NCI-H524 (cell line): ENCODE measurements at regions not wholly inside any gene's neighbourhood (a gene's known extent, or its start where the extent isn't known, plus 50 kb on each side); places are given as distances from the start of the nearest gene placed in this dataset.
A peak's percentile ranks its signal among the peaks of the same experiment; 100 is the strongest.
"Not testable (repeated sequence)": the region's sequence is repeated elsewhere in the genome, so short reads cannot be mapped to it uniquely, and the experiment has no call there.

Experiments
- DNase-seq, 2 experiments: peaks; one replicate each; lab custom pipeline; 2025; lab: John Stamatoyannopoulos, UW

DNA sequence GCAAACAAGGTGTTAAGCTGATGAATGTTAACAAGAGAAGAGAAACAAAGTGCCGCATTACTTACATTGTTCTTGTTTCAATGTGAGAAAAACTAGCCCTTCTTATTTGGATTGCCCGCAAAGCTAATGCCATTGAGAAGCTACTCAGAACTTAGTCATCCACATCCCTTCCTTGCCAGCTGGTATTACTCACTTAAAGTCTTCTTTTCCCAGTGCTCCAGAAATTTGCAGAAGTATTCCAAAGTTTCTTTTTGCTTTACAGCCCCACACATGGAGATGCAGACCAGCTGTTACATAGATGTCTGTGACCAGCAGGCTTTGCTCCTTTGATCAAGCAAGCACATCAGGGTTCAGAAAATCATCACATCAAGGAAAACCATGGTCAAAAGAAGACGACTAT, 529.0 kb downstream of the TBC1D32 start:
- no peak for DNase-seq

DNA sequence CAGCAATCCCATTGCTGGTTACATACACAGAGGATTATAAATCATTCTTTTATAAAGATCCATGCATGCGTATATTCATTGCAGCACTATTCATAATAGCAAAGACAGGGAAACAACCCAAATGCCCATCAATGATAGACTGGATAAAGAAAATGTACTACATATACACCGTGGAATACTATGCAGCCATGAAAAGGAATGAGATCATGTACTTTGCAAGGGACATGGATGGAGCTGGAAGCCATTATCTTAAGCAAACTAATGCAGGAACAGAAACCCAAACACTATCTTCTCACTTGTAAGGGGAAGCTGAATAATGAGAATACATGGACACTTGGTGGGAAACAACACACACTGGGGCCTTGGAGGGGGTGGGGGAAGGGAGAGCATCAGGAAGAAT, 529.7 kb downstream of the TBC1D32 start:
- no peak for DNase-seq

DNA sequence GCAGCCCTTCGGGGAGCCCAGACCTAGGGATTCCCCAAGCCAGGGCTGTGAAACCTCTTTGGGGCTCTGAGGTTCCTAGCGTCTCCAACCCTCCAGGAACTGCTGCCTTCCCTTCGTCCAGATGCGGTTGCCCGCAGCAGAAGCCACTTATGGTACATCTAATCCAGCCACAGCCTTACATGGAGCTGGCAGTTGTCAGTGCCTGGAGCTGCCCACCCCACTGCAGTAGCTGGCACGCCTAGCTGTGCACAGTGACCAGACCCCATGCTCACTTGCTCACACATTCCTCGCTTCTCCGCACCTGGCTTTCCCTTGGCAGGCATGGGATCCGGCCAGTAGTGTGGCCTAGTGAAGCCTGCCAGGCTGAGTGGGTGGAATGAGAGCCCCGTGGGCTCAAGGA, 547.6 kb downstream of the TBC1D32 start:
- DNase-seq: no peak

DNA sequence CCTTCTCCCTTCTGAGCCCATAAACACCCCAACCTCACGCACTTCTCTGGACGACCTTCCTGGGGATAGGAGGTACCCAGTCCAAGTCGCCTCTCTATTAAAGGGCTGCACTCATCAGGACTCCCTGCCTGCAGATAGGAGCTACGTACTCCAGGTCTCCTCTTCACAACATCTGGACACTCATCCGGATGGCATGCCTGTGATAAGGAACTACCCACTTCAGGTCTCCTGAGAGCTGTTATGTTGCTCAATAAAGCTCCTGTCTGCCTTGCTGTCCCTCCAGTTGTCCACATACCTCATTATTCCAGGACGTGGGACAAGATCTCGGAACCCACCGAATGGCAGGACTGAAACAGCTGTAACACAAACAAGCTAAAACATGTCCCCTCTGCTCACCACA, 548.0 kb downstream of the TBC1D32 start:
- no peak for DNase-seq

DNA sequence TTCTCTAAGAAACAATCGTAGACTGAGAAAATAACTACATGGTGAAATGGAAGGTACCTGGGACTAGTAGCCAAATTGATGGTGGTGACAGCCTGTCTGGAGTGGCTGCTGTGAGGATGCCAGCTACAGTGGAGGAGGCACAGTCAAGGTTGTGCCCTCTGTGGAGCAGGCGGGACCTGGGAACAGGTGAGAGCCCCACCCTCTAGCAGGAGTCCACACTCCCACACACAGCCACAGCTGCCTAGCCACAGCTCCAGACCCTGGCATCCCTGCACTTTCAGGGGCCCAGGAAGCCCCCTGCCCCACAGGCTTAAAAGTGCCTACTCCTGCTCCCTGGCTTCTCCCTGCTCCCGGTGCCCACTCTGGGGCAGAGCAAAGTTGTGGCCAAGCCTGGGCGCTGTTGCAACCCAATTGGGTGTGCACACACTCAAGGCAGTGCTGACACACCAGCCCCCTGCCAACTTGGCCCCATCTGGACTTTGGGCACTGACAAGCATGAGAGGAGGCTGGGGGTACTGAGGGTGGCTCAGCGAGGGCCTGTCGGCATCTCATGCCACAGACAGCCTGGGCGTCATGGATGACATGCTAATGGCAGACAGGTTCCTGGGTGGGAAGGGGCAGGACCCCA, 548.7 kb downstream of the TBC1D32 start:
- no peak for DNase-seq

DNA sequence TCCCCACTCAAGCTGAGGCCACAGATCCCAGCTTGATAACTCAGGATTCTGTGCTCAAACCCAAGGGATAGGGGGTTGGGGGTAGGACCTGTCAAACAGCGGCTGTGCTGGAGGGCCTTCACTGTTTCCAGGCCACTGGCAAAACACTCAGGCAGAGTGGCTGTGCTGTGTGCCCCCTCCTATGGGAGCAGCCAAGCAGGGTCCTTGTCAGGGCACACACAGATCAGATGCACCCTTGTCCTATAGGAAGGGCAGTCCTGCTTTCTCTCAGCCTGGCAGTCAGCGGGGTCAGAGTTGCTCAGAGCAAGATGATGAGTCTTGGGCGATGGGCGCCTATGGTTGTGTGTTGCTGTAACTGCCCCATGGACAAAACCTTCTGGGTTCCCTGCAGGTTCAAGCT, 554.8 kb downstream of the TBC1D32 start:
- no peak for DNase-seq

DNA sequence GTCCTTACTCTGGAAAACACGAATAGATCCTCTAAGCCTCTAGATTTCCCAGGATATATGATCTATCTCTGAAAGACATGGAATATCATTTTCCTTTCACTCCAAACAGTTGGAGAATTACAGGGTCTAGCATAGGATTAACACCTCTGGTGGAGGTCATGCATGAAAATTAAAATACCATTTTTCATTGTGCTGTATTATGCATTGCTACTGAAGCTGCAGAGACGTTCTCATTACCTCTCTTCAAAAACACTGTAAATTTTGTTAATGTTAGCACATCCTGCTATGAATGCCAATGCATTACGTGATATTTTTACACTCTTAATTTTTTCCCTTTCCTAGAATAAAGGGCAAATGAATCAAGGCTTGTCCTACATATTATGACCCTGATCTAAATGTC, 558.6 kb downstream of the TBC1D32 start:
- DNase-seq: no peak

DNA sequence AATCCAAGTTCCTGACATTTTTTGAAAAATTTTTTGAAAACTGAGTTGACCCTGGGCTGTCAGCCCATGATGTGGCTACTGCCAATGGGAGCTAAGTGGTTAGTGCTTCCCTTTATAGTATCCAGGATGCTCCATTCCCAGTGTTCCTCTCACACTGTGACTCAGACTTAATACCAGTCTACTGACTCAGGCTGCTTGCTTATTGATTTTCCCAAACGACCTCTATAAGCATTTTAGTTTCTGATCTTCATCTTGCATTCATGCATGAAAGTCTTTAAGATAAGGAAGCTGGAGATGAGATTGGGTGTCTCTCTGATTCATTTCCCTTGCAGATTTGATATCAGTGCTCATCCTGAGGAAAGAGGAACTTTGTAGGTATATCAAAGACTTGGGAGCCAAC, 560.0 kb downstream of the TBC1D32 start:
- no peak for DNase-seq

DNA sequence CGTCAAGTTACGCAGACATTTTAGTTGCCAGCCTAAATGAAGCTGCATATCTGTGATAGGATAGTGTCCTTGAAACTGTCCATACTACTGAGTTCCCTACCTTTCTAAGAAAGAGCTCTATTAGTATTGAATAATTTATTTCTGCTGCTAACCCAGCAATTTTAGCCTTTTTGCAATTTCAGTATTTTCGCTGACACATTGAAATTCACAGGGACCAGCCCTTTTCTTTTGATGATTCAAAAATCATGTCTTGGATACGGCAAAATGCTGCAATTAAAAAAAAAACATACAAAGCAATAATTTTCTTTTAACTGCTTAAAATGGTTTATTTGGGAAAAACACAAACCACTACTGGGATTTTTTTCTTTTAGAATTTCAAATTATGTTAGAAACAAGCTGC, 563.3 kb downstream of the TBC1D32 start:
- no peak for DNase-seq

DNA sequence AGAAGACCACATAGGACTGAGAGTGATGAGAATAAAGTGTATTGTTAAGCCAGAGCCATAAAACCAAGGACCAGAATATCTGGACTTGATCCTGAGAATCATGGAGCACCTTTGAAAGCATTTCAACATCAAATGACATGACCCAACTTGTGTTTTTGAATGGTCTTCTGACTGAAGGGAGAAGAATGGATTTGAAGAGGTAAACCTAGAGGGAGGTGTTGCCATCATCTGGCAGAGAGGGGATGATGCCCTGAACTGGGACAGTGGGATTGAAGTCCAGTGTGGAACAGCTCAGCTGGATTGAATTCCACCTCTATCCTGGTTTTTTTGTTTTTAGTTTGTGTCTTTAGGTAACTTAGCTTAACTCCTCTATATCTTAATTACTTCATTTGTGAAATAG, 570.0 kb downstream of the TBC1D32 start:
- DNase-seq: peak in 1 of 2 experiments; percentile 3

DNA sequence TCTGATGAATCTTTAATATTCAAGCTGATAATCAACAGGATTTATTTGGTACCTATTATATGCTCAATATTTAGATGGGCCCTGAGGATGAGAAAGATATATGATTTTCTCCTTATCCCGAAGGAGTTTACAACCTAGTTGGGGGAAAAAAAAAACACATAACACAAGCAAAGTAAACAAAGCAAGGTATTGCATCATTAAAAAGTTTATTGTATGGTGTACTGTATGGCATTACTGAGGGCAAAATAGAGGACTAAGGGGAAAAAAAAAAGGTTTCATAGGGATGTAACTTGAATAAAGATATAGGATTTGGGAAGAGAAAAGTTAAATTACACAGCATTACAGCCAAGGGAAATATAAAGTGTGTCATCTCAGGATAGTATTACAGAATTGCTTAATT, 574.7 kb downstream of the TBC1D32 start:
- no peak for DNase-seq

DNA sequence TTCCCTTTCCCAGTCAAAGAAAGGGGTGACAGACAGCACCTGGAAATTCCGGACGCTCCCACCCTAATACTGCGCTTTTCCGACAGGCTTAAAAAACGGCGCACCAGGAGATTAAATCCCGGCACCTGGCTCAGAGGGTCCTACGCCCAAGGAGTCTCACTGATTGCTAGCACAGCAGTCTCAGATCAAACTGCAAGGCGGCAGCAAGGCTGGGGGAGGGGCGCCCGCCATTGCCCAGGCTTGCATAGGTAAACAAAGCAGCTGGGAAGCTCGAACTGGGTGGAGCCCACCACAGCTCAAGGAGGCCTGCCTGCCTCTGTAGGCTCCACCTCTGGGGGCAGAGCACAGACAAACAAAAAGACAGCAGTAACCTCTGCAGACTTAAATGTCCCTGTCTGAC, 585.7 kb downstream of the TBC1D32 start:
- DNase-seq: not testable (repeated sequence)

DNA sequence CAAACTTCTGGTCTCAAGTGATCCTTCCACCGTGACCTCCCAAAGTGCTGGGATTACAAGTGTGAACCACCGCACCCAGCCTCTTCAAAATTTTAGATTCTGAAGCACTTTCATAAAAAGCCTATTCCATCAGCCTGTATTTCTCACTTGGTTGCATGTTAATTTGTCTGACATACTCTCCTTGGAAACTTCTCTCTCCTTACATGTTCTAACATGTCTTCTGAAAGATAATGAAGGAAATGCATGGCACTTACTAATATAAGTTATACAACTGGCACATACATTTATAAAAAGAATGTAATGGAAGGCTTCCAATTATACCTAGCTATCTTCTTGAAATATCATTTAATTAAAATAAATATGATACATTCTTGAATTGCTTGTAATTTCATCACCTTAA, 597.5 kb downstream of the TBC1D32 start:
- DNase-seq: no peak

DNA sequence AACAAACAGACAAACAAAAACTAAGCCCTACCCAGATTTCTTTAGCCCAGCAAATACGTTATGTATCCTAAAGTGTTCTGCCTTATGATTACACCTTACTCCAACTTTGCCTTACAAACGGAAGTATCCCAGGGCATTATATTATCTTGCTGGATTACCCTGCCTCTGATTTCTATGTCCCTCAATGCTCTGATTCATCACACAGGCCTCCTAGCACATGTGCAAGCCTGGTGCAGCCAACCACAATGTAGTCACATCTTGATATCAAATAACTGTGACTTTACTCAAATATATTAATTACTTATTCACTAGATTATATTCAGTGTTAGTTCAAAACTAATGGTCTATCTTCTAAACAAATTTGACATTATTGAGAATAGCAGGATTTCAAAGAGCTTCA, 598.6 kb downstream of the TBC1D32 start:
- DNase-seq: no peak

DNA sequence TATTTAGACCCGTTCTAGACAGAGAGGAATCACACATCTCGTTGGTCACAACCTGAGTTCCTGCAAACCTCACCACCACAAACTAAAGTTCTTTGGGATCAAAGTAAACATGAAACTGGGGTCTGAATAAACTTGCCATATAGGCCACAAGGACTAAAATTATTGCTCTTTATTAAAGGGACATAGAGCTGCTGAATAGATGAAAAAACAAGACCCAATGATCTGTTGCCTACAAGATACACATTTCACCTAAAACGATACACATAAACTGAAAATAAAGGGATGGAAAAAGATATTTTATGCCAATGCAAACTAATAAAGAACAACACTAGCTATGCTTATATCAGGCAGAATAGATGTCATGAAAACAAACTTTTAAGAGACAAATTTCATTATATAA, 623.0 kb downstream of the TBC1D32 start:
- DNase-seq: no peak

DNA sequence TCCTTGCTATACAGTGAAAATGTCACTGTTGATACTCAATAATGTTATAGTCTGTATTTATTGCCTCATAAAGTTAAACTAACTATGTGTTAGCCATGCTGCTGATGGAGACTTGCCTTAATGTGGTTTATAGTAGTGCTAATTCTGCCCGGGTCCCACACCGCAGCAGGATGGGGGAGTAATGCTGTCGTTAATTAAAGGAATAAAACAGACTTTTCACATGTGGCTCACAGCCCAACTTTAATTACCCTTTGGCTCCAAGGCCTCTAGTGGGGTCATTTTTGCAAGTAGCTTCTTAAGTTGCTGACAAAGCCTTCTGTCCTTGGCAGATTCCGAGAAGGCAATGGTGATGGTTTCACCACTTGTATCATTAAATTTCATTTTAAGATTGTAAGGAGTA, 634.3 kb downstream of the TBC1D32 start:
- no peak for DNase-seq

DNA sequence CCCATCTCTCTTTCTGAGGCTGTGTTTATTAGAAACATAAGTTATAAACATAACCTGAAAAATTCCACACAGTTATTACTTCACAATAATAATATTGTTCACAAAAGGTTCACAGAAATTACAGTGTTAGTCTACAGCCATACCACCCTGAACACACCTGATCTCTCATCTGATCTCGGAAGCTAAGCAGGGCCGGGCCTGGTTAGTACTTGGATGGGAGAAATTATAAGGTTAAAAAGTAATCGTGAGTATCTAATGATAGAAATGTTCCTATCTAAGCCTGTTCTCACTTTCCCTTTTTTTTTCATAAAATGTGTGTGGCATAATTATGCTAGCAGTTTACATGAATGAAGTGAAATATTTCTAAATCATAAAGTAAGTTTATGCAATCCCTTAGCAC, 647.8 kb downstream of the TBC1D32 start:
- no peak for DNase-seq

DNA sequence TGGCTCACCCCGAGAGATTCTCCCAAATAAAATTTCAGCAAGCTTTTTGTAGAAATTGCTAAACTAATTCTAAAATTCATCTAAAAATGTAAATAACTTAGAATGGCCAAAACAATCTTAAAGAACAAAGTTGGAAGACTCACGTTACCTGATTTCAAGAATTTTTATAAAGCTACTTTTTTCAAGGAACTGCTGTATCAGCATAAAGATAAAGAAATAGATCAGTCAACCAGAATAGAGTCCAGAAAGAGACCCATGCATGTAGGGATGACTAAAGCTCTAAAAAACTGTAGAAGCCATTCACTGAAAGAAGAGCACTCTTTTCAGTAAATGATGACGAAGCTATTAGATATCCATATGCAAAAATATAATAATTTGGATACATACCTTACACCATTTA, 652.1 kb downstream of the TBC1D32 start:
- DNase-seq: no peak

DNA sequence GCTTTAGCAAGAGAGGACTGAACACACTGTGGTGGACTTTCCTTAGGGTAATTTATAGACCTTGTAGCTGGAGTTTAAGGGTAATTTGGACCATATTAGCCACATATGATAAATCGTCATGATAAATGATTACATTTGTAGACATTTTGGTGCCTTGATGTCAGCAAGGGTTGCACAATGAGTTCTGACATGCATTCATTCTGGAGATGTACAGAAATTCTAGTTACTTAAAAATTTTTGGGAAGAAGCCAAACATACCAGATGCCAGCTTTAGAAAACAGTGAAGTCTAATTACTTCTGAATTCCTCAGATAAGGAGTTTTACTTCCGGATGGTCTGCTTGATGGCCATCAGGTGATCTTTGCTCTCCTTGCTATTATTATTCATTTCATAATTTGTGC, 653.1 kb downstream of the TBC1D32 start:
- DNase-seq: peak in 1 of 2 experiments; percentile 9

DNA sequence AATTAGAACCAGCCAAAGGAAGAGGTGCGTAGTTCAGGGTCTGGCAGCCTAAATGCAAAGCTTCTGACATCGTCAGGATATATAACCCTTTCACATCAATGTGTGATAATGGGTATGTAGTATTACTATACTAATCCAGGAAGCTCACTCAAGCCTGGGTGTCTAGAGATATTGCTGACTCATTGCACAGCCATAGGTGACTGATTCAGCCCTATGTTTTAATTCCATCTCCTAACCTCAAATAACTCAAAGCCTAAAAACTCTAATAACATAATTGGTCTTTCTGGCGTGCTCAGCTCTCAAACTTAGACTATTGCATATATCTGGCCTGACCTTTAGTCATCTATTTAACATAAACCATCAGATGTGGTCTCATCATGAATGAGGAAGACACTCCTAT, 658.4 kb downstream of the TBC1D32 start:
- DNase-seq: no peak

DNA sequence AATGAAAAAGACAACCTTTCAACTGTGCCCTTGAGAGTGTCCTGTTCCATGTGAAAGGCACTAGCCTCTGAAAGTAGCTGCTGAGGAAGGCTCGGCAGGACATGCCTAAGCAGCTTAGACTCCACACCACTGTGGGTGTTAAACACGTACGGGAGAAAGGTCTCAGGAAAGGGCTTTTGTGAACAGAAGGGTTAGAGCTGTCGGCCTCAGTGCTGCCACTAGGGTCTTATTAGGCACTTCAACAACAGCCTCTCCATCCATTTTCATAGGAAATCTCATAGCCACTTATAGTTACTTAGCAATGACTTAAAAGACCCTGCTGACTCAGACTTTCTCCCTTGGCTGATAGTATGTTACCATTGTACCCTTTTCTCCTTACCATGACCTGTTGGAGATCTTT, 662.8 kb downstream of the TBC1D32 start:
- DNase-seq: peak; percentile 50 to 93

DNA sequence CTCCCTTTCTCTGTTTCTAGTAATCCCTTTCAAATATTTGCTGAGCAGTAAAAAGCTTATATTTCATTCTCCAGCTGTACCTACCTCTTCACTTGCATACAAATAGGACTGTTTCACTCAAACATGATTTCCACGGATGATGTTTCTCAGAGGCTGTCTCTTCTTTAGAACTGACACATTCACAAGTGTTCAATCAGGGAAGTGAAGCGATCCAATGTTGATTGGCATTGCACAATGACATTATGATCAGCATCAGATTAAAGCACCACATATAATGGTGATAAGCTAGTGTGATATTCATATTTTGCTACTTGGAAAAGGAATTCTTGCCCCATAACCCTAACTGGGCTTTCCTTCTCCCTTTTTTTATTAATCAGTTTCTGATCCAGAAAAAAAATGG, 681.8 kb downstream of the TBC1D32 start:
- no peak for DNase-seq

DNA sequence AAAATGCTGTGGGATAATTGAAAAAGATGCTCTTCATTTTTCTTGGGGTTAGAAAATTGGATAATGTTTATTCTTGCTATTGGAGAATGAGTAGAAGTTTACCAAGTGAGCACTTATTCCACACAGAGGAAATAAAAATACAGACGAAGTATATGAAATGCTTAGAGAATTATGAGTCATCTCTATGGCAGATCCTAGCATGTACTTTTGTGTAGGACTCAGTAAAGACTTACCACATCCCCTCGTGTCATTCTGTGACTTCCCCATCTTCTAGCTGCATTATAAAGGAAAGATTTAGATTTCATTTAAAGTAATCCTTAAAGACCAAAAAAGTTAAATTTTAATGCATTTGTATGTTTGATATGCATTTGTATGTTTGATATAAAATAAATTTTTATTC, 685.6 kb downstream of the TBC1D32 start:
- no peak for DNase-seq

DNA sequence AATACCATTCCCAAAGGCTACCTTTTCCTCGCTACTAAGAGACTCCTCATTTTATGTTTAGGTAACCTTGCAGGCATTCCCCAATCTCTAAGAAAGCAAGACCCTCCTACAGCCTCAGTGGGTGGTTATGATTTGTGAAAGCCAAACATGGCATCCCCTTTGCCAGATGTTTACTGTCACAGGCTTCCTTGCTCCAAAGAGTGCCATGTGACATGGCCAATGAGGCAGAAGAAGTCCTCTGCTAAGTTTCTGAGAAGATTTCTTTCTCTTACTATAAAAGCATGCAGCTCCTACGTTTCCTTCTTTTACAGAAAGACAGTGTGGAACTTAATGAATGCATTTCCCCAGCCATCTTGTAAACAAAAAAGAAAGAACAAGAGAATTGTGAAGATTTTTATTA, 688.2 kb downstream of the TBC1D32 start:
- DNase-seq: no peak

DNA sequence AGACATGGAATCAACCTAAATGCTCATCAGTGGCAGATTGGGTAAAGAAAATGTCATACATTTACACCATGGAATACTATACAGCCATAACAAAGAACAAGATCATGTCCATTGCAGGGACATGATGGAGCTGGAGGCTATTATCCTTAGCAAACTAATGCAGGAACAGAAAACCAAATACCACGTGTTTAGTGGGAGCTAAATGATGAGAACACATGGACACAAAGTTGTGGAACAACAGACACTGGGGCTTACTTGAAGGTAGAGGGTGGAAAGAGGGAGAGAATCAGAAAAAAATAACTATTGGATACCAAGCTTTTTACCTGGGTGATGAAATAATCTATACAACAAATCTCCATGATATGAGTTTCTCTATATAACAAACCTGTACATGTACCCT, 701.3 kb downstream of the TBC1D32 start:
- no peak for DNase-seq
